ENCODE measurements at regions not wholly inside any gene's neighbourhood (a gene's known extent, or its start where the extent isn't known, plus 50 kb on each side); places are given as distances from the start of the nearest gene placed in this dataset.
"Not testable (repeated sequence)": the region's sequence is repeated elsewhere in the genome, so short reads cannot be mapped to it uniquely, and the experiment has no call there.

DNA sequence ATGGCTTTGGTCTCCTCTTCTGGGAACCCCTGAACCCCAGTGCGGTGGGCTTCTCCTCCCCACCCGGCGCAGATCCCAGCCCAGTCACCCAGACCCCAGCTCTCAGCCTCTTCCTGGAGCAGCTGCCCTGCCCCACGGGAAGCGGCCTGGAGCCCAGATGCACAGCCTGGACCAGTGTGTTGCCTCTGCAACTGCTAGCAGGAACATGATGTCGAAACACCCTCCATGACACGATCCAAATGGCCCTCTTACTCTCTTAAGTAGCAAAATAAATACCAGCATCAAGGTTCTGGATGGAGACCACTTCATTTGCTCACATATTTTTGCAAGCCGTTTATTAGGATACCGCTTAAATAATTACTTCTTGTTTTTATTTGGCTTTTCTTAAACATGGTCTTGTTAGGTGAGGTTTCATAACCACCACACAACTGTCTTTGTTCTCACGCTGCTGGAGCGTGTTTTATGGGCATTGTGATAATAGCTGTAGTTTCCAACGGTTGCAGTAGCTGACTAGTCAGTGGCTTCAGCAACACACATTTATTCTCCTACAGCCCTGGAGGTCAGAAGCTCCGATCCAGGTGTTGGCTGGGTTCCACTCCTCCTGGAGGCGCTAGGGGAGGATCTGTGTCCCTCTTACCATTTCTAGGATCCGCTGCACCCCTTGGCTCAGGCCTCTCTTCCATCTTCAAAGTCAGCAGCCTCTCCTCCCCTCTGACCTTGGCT, 5453.9 kb upstream of the TPTE start:
- not testable (repeated sequence) for H3K36me3 ChIP-seq (ENCODE audit: control insufficient read depth, insufficient read depth, low read length, severe bottlenecking); H3K4me3 ChIP-seq (ENCODE audit: low read length); H3K4me1 ChIP-seq (ENCODE audit: control insufficient read depth, insufficient read depth, low read length); H3K27me3 ChIP-seq (replicated peaks; ENCODE audit: control insufficient read depth, insufficient read depth, low read length); H3K9me3 ChIP-seq (ENCODE audit: control insufficient read depth, low read length); DNase-seq (ENCODE audit: low read depth); H3K9ac ChIP-seq (ENCODE audit: low read length)

DNA sequence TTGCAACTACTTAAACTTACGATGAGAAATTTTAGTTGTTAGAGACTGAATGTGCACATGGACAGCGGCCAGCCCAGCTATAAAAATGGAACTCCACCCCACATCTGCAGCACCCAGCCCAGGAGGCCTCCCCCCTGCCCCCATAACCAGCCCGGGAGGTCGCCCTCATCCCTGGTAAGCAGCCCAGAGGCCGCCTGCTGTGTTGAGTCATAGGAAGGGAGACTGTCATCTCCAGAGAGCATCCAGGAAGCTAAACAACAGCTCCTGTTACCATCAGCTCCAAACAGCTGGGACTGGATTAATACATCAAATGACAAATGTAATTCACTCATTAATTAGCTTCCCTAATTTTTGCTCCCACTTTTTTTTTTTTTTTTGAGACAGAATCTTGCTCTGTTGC, 5452.7 kb upstream of the TPTE start:
- H3K9me3 ChIP-seq (ENCODE audit: control insufficient read depth, low read length); H3K27me3 ChIP-seq (replicated peaks; ENCODE audit: control insufficient read depth, insufficient read depth, low read length); H3K4me3 ChIP-seq (ENCODE audit: low read length); H3K36me3 ChIP-seq (ENCODE audit: control insufficient read depth, insufficient read depth, low read length, severe bottlenecking); H3K9ac ChIP-seq (ENCODE audit: low read length); DNase-seq (ENCODE audit: low read depth); H3K4me1 ChIP-seq (ENCODE audit: control insufficient read depth, insufficient read depth, low read length): not testable (repeated sequence)

DNA sequence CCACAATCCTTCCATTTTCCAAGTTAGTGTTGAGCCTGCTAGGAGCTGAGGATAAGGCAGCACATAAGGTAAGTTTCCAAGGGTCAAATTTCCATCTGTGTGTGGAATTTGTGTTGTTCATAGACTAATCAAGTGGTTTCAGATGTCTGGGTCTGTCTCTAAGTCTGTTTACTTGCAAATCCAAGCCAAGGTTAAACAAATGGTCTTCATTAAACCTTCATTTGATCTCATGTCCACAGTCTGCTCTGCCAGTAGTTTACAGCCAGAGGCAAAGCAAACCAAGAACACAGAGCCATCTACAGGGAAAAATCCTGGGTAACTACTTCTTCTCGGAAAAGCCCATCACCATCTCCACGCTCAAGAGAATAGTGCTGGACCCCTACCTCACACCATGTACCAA, 5450.2 kb upstream of the TPTE start:
- H3K36me3 ChIP-seq (ENCODE audit: control insufficient read depth, insufficient read depth, low read length, severe bottlenecking); H3K9ac ChIP-seq (ENCODE audit: low read length); H3K27me3 ChIP-seq (replicated peaks; ENCODE audit: control insufficient read depth, insufficient read depth, low read length); H3K4me1 ChIP-seq (ENCODE audit: control insufficient read depth, insufficient read depth, low read length); H3K9me3 ChIP-seq (ENCODE audit: control insufficient read depth, low read length); DNase-seq (ENCODE audit: low read depth); H3K4me3 ChIP-seq (ENCODE audit: low read length): not testable (repeated sequence)

DNA sequence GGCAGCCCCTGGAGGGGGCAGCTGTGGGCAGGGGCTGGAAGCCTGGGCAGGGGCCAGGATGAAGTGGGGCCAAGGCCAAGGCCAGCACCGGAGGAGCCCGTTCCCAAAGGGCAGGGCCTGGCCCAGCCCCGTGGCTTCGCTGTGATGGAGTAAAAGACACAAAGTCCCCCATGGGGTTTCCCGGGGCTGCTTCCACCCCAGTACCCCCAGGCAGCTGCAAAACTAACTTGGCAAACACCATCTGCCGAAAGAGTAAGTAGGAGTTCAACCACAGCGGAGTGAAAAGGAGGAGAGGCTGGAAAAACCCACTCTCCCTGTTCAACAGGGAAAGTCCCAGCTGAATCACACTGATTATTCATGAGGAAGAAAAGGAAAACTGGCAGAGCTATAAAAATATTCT, 5444.5 kb upstream of the TPTE start:
- not testable (repeated sequence) for H3K4me3 ChIP-seq (ENCODE audit: low read length); H3K27me3 ChIP-seq (replicated peaks; ENCODE audit: control insufficient read depth, insufficient read depth, low read length); H3K36me3 ChIP-seq (ENCODE audit: control insufficient read depth, insufficient read depth, low read length, severe bottlenecking); DNase-seq (ENCODE audit: low read depth); H3K4me1 ChIP-seq (ENCODE audit: control insufficient read depth, insufficient read depth, low read length); H3K9ac ChIP-seq (ENCODE audit: low read length); H3K9me3 ChIP-seq (ENCODE audit: control insufficient read depth, low read length)

DNA sequence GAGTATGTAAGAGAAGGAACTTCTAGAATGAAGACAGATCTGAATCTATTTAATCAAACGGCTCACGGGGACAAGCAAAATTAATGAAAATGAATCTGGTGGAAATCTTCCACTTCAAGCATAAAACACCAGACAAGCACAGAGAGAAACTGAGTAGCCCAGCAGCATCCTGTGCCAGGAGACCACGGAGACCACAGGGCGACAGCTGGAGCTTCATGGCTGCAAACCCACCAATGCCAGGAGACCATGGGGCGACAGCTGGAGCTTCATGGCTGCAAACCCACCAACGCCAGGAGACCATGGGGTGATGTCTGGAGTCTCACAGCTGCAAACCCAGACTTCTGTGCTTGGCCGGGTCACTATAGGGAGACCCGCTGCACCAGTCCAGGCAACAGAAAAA, 5442.0 kb upstream of the TPTE start:
- not testable (repeated sequence) for H3K9ac ChIP-seq (ENCODE audit: low read length); H3K4me1 ChIP-seq (ENCODE audit: control insufficient read depth, insufficient read depth, low read length); DNase-seq (ENCODE audit: low read depth); H3K27me3 ChIP-seq (replicated peaks; ENCODE audit: control insufficient read depth, insufficient read depth, low read length); H3K9me3 ChIP-seq (ENCODE audit: control insufficient read depth, low read length); H3K36me3 ChIP-seq (ENCODE audit: control insufficient read depth, insufficient read depth, low read length, severe bottlenecking); H3K4me3 ChIP-seq (ENCODE audit: low read length)

DNA sequence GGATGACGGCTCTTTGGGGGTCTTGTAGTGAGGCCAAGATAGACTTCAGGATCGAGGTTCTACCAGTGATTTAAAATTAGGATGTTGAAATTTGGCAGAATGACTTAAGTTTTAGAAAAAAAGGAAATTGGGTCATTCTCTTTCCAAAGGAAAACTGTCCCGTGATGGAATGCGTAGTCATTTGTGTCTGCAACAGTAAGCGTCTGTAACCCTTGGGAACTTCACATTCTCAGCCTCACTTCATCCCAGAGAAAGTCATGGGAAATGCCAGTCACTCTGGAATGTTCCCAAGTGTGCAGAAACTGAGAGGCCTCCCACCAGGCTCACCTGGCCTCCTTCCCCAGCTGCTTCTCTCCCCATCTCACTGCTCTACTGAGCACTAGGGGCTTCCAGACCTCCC, 5441.4 kb upstream of the TPTE start:
- H3K27me3 ChIP-seq (replicated peaks; ENCODE audit: control insufficient read depth, insufficient read depth, low read length); H3K9ac ChIP-seq (ENCODE audit: low read length); H3K4me3 ChIP-seq (ENCODE audit: low read length); H3K9me3 ChIP-seq (ENCODE audit: control insufficient read depth, low read length); H3K4me1 ChIP-seq (ENCODE audit: control insufficient read depth, insufficient read depth, low read length); DNase-seq (ENCODE audit: low read depth); H3K36me3 ChIP-seq (ENCODE audit: control insufficient read depth, insufficient read depth, low read length, severe bottlenecking): not testable (repeated sequence)

DNA sequence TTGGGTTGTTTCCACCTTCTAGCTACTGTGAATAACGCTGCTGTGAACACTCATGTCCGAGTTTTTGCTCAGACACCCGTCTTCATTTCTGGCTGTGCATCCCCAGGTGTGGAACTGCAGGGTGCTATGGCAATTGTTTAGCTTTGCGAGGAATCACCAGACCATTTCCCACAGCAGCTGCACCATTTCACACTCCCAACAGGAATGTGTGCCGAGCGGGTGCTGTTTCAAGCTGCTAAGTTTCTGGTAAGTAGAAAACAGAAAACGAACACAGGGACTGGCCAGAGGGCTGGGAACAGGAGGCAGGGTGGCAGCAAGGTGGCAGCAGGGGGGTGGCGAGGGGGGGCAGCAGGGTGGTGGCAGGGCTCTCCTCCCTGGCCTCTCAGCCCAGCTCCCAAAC, 5437.1 kb upstream of the TPTE start:
- not testable (repeated sequence) for H3K4me1 ChIP-seq (ENCODE audit: control insufficient read depth, insufficient read depth, low read length); H3K9ac ChIP-seq (ENCODE audit: low read length); H3K4me3 ChIP-seq (ENCODE audit: low read length); H3K36me3 ChIP-seq (ENCODE audit: control insufficient read depth, insufficient read depth, low read length, severe bottlenecking); H3K27me3 ChIP-seq (replicated peaks; ENCODE audit: control insufficient read depth, insufficient read depth, low read length); H3K9me3 ChIP-seq (ENCODE audit: control insufficient read depth, low read length); DNase-seq (ENCODE audit: low read depth)

DNA sequence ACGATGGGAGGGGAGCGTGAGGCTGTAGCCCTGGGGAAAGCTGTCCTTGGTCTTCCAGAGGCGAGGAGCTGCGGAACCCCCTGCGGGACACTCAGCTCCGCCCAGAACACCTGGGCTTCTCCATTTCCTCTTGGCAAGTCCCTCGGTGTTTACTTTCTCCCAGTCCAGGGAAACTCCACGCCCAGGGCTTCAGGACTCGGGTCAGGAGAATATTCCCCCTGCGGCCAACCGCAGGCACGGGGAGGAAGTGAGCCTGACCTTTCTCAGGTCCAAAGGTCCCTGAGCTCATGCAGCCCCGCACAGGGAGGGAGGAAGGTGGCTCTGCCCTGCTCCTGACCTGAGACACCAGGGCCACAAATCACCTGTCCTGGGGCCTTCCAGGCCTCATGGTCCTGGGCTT, 5435.9 kb upstream of the TPTE start:
- not testable (repeated sequence) for H3K27me3 ChIP-seq (replicated peaks; ENCODE audit: control insufficient read depth, insufficient read depth, low read length); H3K4me1 ChIP-seq (ENCODE audit: control insufficient read depth, insufficient read depth, low read length); H3K36me3 ChIP-seq (ENCODE audit: control insufficient read depth, insufficient read depth, low read length, severe bottlenecking); H3K9ac ChIP-seq (ENCODE audit: low read length); DNase-seq (ENCODE audit: low read depth); H3K9me3 ChIP-seq (ENCODE audit: control insufficient read depth, low read length); H3K4me3 ChIP-seq (ENCODE audit: low read length)

DNA sequence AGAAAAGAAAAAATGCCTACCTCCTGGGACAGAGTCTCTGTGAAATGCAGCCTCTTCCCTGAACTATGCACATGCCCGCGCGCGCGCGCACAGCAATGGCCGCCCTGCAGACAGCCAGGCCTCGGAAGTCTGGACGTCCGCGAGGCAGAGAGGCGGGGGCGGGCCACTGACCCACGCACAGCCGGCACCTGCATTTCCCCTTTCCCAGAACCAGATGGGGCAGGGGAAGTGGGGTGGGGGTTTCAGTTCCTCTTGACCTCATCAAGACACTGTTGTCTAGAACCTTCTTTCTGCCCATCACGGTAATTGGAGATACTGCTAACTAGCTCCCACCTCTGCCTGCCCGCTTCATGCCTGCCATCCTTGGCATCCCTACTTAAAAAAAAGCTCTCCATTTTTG, 5435.0 kb upstream of the TPTE start:
- H3K4me3 ChIP-seq (ENCODE audit: low read length); H3K4me1 ChIP-seq (ENCODE audit: control insufficient read depth, insufficient read depth, low read length); H3K9ac ChIP-seq (ENCODE audit: low read length); DNase-seq (ENCODE audit: low read depth); H3K27me3 ChIP-seq (replicated peaks; ENCODE audit: control insufficient read depth, insufficient read depth, low read length); H3K9me3 ChIP-seq (ENCODE audit: control insufficient read depth, low read length); H3K36me3 ChIP-seq (ENCODE audit: control insufficient read depth, insufficient read depth, low read length, severe bottlenecking): not testable (repeated sequence)

DNA sequence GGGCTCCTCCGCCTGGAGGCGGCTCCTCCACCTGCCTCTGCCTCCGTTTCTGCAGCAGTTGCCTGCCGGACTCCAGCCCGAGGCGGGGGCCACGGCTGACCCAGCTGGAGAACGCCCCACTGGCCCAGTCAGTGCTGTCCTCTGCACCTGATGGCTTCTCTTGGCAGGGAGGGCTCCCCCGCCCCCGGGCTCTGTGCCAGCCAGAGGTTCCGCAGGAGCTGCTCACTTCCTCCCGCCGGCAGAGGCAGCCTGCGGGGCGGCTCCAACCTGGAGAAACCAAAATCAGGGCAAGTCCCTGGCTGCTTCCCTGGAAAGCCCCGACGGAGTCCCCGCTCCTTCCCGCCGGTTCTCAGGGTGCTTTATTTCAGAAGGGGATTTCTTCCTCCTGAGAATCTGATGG, 5432.6 kb upstream of the TPTE start:
- not testable (repeated sequence) for H3K4me3 ChIP-seq (ENCODE audit: low read length); H3K27me3 ChIP-seq (replicated peaks; ENCODE audit: control insufficient read depth, insufficient read depth, low read length); H3K36me3 ChIP-seq (ENCODE audit: control insufficient read depth, insufficient read depth, low read length, severe bottlenecking); DNase-seq (ENCODE audit: low read depth); H3K4me1 ChIP-seq (ENCODE audit: control insufficient read depth, insufficient read depth, low read length); H3K9me3 ChIP-seq (ENCODE audit: control insufficient read depth, low read length); H3K9ac ChIP-seq (ENCODE audit: low read length)

DNA sequence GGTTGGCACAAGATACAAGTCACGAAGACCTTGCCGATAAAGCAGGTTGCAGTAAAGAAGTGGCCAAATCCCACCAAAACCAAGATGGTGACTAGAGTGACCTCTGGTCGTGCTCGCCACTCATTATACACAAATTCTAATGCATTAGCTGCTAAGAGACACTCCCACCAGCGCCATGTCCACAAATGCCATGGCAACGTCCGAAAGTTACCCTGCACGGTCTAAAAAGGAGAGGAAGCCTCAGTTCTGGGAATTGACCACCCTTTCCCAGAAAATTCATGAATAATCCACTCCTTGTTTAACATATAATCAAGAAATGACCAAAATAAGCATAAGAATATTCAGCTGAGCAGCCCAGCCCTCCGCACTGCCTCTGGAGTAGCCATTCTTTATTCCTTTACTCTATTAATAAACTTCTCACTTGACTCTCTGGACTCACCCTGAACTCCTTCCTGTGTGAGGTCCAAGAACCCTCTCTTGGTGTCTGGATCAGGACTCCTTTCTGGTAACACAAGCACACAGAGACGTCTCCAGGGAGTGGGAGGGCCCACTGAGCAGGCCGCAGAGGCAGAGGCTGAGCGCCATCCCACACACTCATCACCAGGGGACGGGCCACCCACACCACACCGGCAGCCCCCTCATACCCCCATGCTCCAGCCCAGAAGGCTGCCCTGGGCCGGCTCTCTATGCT, 5431.8 kb upstream of the TPTE start:
- not testable (repeated sequence) for DNase-seq (ENCODE audit: low read depth); H3K4me1 ChIP-seq (ENCODE audit: control insufficient read depth, insufficient read depth, low read length); H3K9ac ChIP-seq (ENCODE audit: low read length); H3K36me3 ChIP-seq (ENCODE audit: control insufficient read depth, insufficient read depth, low read length, severe bottlenecking); H3K4me3 ChIP-seq (ENCODE audit: low read length); H3K27me3 ChIP-seq (replicated peaks; ENCODE audit: control insufficient read depth, insufficient read depth, low read length); H3K9me3 ChIP-seq (ENCODE audit: control insufficient read depth, low read length)

All from adipocyte (in vitro differentiated cells).